Keratinocyte (primary cell): ENCODE measurements at regions not wholly inside any gene's neighbourhood (a gene's known extent, or its start where the extent isn't known, plus 50 kb on each side); places are given as distances from the start of the nearest gene placed in this dataset.

Experiments
- DNase-seq: peaks from one replicate; pipeline ENCODE4 v3.0.0-alpha.2; 2011; ENCODE audit warnings: low read depth, missing footprints, low spot score
- FAIRE-seq: peaks from 2 replicates; lab custom pipeline; 2011; peaks lifted over from hg19 to GRCh38; lab: Jason Lieb, UNC
- H2AFZ ChIP-seq: 2 replicates; pipeline ENCODE4 v1.6.0; 2012; ENCODE audit warnings: low read length, control low read depth, inconsistent platforms; ENCODE audit not compliant: control insufficient read depth
- H3K27ac ChIP-seq: 2 replicates; pipeline ENCODE4 v1.5.1; 2011; ENCODE audit warnings: low read length; ENCODE audit not compliant: control insufficient read depth, insufficient read depth
- H3K27me3 ChIP-seq: 3 replicates; pipeline ENCODE4 v1.6.0; 2011; ENCODE audit warnings: low read length; ENCODE audit not compliant: control insufficient read depth, insufficient read depth; ENCODE audit errors: extremely low read depth
- H3K36me3 ChIP-seq, 2 experiments: 2 replicates in 1 of 2; 3 replicates in 1 of 2; pipeline ENCODE4 v1.5.1; 2011; ENCODE audit warnings: low read length in 2 of 2, mild to moderate bottlenecking in 1 of 2; ENCODE audit not compliant: control insufficient read depth in 2 of 2, insufficient read depth in 2 of 2; ENCODE audit errors: extremely low read depth in 1 of 2
- H3K4me1 ChIP-seq: 3 replicates; pipeline ENCODE4 v1.5.1; 2011; ENCODE audit warnings: low read length; ENCODE audit not compliant: control insufficient read depth, insufficient read depth; ENCODE audit errors: extremely low read depth
- H3K4me2 ChIP-seq: 3 replicates; pipeline ENCODE4 v1.6.0; 2011; ENCODE audit warnings: low read depth, low read length; ENCODE audit not compliant: control insufficient read depth, insufficient read depth; ENCODE audit errors: extremely low read depth
- H3K4me3 ChIP-seq, 3 experiments: fragments of 200-600 bp in 1 of 3; sonication (generic) in 1 of 3; 2 replicates in 2 of 3; 3 replicates in 1 of 3; pipeline ENCODE4 v1.5.1; 2011 to 2016; ENCODE audit warnings: low read length in 3 of 3, mild to moderate bottlenecking in 3 of 3, control low read depth in 2 of 3, inconsistent platforms in 1 of 3, low read depth in 1 of 3, mixed read lengths in 1 of 3, mixed run types in 1 of 3, moderate library complexity in 1 of 3; ENCODE audit not compliant: control insufficient read depth in 2 of 3, insufficient read depth in 2 of 3; ENCODE audit errors: extremely low read depth in 1 of 3
- H3K79me2 ChIP-seq: 2 replicates; pipeline ENCODE4 v1.6.0; 2012; ENCODE audit warnings: low read length; ENCODE audit not compliant: control insufficient read depth, insufficient read depth
- H3K9ac ChIP-seq: 3 replicates; pipeline ENCODE4 v1.6.0; 2011; ENCODE audit warnings: low read length; ENCODE audit not compliant: control insufficient read depth, insufficient read depth; ENCODE audit errors: extremely low read depth
- H3K9me1 ChIP-seq: 3 replicates; pipeline ENCODE4 v1.6.0; 2011; ENCODE audit warnings: low read length; ENCODE audit not compliant: control insufficient read depth, insufficient read depth; ENCODE audit errors: extremely low read depth
- H3K9me3 ChIP-seq: 2 replicates; pipeline ENCODE4 v1.5.1; 2012; ENCODE audit warnings: low read depth, low read length; ENCODE audit not compliant: control insufficient read depth
- H4K20me1 ChIP-seq: 3 replicates; pipeline ENCODE4 v1.6.0; 2011; ENCODE audit warnings: low read length; ENCODE audit not compliant: control insufficient read depth, insufficient read depth; ENCODE audit errors: extremely low read depth
- CTCF ChIP-seq, 3 experiments: IDR thresholded peaks in 1 of 3; conservative IDR thresholded peaks in 1 of 3; optimal IDR thresholded peaks in 1 of 3; 2 replicates in 2 of 3; 3 replicates in 1 of 3; pipeline versions ENCODE3 to v1.5.1; 2011; ENCODE audit warnings: low read length in 3 of 3, mild to moderate bottlenecking in 3 of 3, moderate library complexity in 2 of 3, control low read depth in 1 of 3, inconsistent platforms in 1 of 3; ENCODE audit not compliant: insufficient read depth in 2 of 3; ENCODE audit errors: extremely low read depth in 1 of 3
- EZH2 ChIP-seq: IDR thresholded peaks from one replicate; pipeline ENCODE4 v1.6.1; 2012; ENCODE audit warnings: inconsistent platforms, mild to moderate bottlenecking, low read length, moderate library complexity
- dilution Hi-C: fragments of 300-500 bp; cut with MboI; formaldehyde crosslinking; loops from one replicate; pipeline ENCODE4 v1.7.0; 2020; ENCODE audit warnings: low sequenced_read_pairs; ENCODE audit not compliant: extremely low pct_ligation_motif_present

- dilution Hi-C loops, result no loop called here
- H3K4me3 ChIP-seq, result no peak overlapping the region
Observed at GRCh38 chr6:144664281-144664680, 379.1 kb downstream of the UTRN start.

GRCh38 chr6:144664947-144665346 lies 379.8 kb downstream of the UTRN start:
- no peak for FAIRE-seq

More at GRCh38 chr6:144664281-144664680, 379.1 kb downstream of the UTRN start:
- H3K36me3 ChIP-seq, result no peaks in the 10 kb centered on the region
- TF ChIP-seq EZH2, result no peak
- TF ChIP-seq CTCF (optimal IDR thresholded peaks at IDR 0.05 in 1 of 3, IDR thresholded peaks at IDR 0.05 in 1 of 3, conservative IDR thresholded peaks at IDR 0.05 in 1 of 3; ENCODE audit: extremely low read depth in 1 of 3, insufficient read depth in 2 of 3, low read length in 3 of 3), result no peak
- H3K9me3 ChIP-seq, result no peaks in the 10 kb centered on the region
- H3K79me2 ChIP-seq, result no peaks in the 10 kb centered on the region
- H3K27me3 ChIP-seq, result no peaks in the 10 kb centered on the region
- H3K9ac ChIP-seq, result no peak overlapping the region
- H4K20me1 ChIP-seq, result no peaks in the 10 kb centered on the region
- peaks cover 4% of the 10 kb centered on the region for H3K9me1 ChIP-seq
- peaks cover 28% of the 10 kb centered on the region for H3K4me1 ChIP-seq
- FAIRE-seq (no peak), DNase-seq (no peak)
- no peak overlapping the region for H3K4me2 ChIP-seq
- no peak overlapping the region for H3K27ac ChIP-seq
- no peak overlapping the region for H2AFZ ChIP-seq

More at GRCh38 chr6:144664947-144665346, 379.8 kb downstream of the UTRN start:
- Histone ChIP-seq H3K4me1 (peaks cover 28% of the 10 kb centered on the region), H3K9me1 (peaks cover 4% of the 10 kb centered on the region), H3K36me3 (no peaks in the 10 kb centered on the region), H3K9ac (no peak overlapping the region), H3K27me3 (no peaks in the 10 kb centered on the region), H3K4me3 (no peak overlapping the region), H3K79me2 (no peaks in the 10 kb centered on the region), H3K4me2 (no peak overlapping the region), H4K20me1 (no peaks in the 10 kb centered on the region), H3K9me3 (no peaks in the 10 kb centered on the region), H2AFZ (no peak overlapping the region), H3K27ac (no peak overlapping the region)
- dilution Hi-C loops, result no loop called here
- DNase-seq, result no peak
- no peak for TF ChIP-seq CTCF (optimal IDR thresholded peaks at IDR 0.05 in 1 of 3, IDR thresholded peaks at IDR 0.05 in 1 of 3, conservative IDR thresholded peaks at IDR 0.05 in 1 of 3; ENCODE audit: extremely low read depth in 1 of 3, insufficient read depth in 2 of 3, low read length in 3 of 3)
- no peak for TF ChIP-seq EZH2
